ENCODE measurements at regions not wholly inside any gene's neighbourhood (a gene's known extent, or its start where the extent isn't known, plus 50 kb on each side); places are given as distances from the start of the nearest gene placed in this dataset.

GRCh38 chr1:86218859-86219258, 62.3 kb upstream of the COL24A1 start:
- TF ChIP-seq CTCF (IDR thresholded peaks at IDR 0.05) (no peak), POLR2A (IDR thresholded peaks at IDR 0.05) (no peak)
